HG03103 (cell line): ENCODE measurements at regions not wholly inside any gene's neighbourhood (a gene's known extent, or its start where the extent isn't known, plus 50 kb on each side); places are given as distances from the start of the nearest gene placed in this dataset.

Experiments used
- ATAC-seq: cut with Tn5 transposase; IDR thresholded peaks from one replicate; pipeline ENCODE4 v1.9.1; 2021; ENCODE audit warnings: low read depth; ENCODE audit not compliant: unreplicated experiment

- ATAC-seq, result no peak
Observed at GRCh38 chr6:109235481-109236038, 140.3 kb downstream of the CEP57L1 start.

- ATAC-seq, result no peak
Observed at GRCh38 chr6:109230453-109230852, 135.1 kb downstream of the CEP57L1 start.

- ATAC-seq, result no peak
Observed at GRCh38 chr6:109229536-109229935, 134.2 kb downstream of the CEP57L1 start.

GRCh38 chr6:109227646-109228045, 132.3 kb downstream of the CEP57L1 start:
- ATAC-seq, result no peak

- no peak for ATAC-seq
Observed at GRCh38 chr6:109226353-109226752, 131.0 kb downstream of the CEP57L1 start.

- no peak for ATAC-seq
Observed at GRCh38 chr6:109225946-109226345, 130.6 kb downstream of the CEP57L1 start.

- ATAC-seq, result no peak
Observed at GRCh38 chr6:109224994-109225393, 129.7 kb downstream of the CEP57L1 start.

GRCh38 chr6:109224107-109224875, 129.0 kb downstream of the CEP57L1 start:
- ATAC-seq, result no peak

GRCh38 chr6:109222848-109223247, 127.5 kb downstream of the CEP57L1 start:
- no peak for ATAC-seq

GRCh38 chr6:109221543-109222195, 126.4 kb downstream of the CEP57L1 start:
- no peak for ATAC-seq
